Colonic mucosa (tissue), 4 donors: ENCODE measurements at regions not wholly inside any gene's neighbourhood (a gene's known extent, or its start where the extent isn't known, plus 50 kb on each side); places are given as distances from the start of the nearest gene placed in this dataset.

ENCODE experiments used
- DNase-seq: peaks from one replicate; pipeline ENCODE4 v3.0.0-alpha.2; 2020
- H3K27ac ChIP-seq: fragments of 200-600 bp; one replicate; pipeline ENCODE4 v1.8.0; 2021
- H3K27me3 ChIP-seq: fragments of 200-600 bp; one replicate; pipeline ENCODE4 v1.8.0; 2021
- H3K36me3 ChIP-seq: fragments of 200-600 bp; one replicate; pipeline ENCODE4 v1.8.0; 2021
- H3K4me1 ChIP-seq: fragments of 200-600 bp; one replicate; pipeline ENCODE4 v1.8.0; 2021; ENCODE audit warnings: mild to moderate bottlenecking
- H3K4me3 ChIP-seq: fragments of 200-600 bp; one replicate; pipeline ENCODE4 v1.8.0; 2021
- H3K9ac ChIP-seq, 2 donors: one replicate each; pipeline ENCODE4 v1.7.0; 2013; ENCODE audit warnings: control low read depth in 2 of 2, low read depth in 2 of 2, low read length in 2 of 2
- H3K9me3 ChIP-seq: fragments of 200-600 bp; one replicate; pipeline ENCODE4 v1.8.0; 2021
- intact Hi-C: fragments of 100-400 bp; cut with DNase I; formaldehyde crosslinking; loops from one replicate; pipeline ENCODE4 v1.14.1; 2022
- TF ChIP-seq, protein P1 (sequence below): fragments of 200-600 bp; IDR thresholded peaks from one replicate; pipeline ENCODE4 v1.8.0; 2022; ENCODE audit warnings: antibody characterized with exemption, mild to moderate bottlenecking
- donor health status: healthy.
- donor health status: DM: no; HTN: no; CAD: no.
- donor health status: DM: no; HTN: no; CAD: no.

DNA sequence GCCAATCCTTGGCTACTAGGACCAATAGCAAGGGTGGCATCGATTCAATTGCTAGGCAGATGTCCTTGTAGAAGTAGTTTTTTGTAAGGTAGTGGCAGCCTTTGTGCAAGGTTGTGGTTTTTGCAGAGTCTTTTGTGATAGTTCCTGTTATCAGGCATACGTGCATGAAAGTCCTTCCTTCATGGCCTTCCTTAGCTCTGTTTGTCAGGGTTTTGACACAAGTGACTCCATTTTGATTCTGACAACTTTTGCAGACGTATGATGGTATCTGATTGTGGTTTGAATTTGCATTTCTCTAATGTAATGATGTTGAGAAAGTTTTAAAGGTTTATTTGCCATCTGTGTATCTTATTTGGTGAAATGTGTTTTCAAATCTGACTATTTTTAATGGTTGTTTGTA is 71.8 kb upstream of the SYPL1 start:
- no peak for DNase-seq
- TF ChIP-seq, protein P1, sequence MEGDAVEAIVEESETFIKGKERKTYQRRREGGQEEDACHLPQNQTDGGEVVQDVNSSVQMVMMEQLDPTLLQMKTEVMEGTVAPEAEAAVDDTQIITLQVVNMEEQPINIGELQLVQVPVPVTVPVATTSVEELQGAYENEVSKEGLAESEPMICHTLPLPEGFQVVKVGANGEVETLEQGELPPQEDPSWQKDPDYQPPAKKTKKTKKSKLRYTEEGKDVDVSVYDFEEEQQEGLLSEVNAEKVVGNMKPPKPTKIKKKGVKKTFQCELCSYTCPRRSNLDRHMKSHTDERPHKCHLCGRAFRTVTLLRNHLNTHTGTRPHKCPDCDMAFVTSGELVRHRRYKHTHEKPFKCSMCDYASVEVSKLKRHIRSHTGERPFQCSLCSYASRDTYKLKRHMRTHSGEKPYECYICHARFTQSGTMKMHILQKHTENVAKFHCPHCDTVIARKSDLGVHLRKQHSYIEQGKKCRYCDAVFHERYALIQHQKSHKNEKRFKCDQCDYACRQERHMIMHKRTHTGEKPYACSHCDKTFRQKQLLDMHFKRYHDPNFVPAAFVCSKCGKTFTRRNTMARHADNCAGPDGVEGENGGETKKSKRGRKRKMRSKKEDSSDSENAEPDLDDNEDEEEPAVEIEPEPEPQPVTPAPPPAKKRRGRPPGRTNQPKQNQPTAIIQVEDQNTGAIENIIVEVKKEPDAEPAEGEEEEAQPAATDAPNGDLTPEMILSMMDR: no peak
- intact Hi-C loops: no loop called here
- Histone ChIP-seq H3K27ac (no peak overlapping the region), H3K9ac (no peak overlapping the region), H3K27me3 (no peaks in the 10 kb centered on the region), H3K9me3 (no peaks in the 10 kb centered on the region), H3K4me1 (no peaks in the 10 kb centered on the region), H3K36me3 (no peaks in the 10 kb centered on the region), H3K4me3 (no peak overlapping the region)

- no peak for DNase-seq
- no peaks in the 10 kb centered on the region for H3K27me3 ChIP-seq
- TF ChIP-seq, protein P1: no peak
- intact Hi-C loops: no loop called here
- no peak overlapping the region for H3K4me3 ChIP-seq
- H3K27ac ChIP-seq: no peak overlapping the region
- H3K9ac ChIP-seq: no peak overlapping the region
- no peaks in the 10 kb centered on the region for H3K9me3 ChIP-seq
- H3K36me3 ChIP-seq: no peaks in the 10 kb centered on the region
- H3K4me1 ChIP-seq: no peaks in the 10 kb centered on the region
Measured at GRCh38 chr7:106182904-106183303, 70.8 kb upstream of the SYPL1 start.

- no peaks in the 10 kb centered on the region for H3K9me3 ChIP-seq
- H3K9ac ChIP-seq: no peak overlapping the region
- DNase-seq: no peak
- no peak overlapping the region for H3K4me3 ChIP-seq
- TF ChIP-seq, protein P1: no peak
- no peaks in the 10 kb centered on the region for H3K27me3 ChIP-seq
- no peaks in the 10 kb centered on the region for H3K4me1 ChIP-seq
- no peak overlapping the region for H3K27ac ChIP-seq
- H3K36me3 ChIP-seq: no peaks in the 10 kb centered on the region
- intact Hi-C loops: no loop called here
Measured at GRCh38 chr7:106181658-106182265, 69.7 kb upstream of the SYPL1 start.

GRCh38 chr7:106180721-106181120 is 68.6 kb upstream of the SYPL1 start:
- no peaks in the 10 kb centered on the region for H3K36me3 ChIP-seq
- no peak for DNase-seq
- no peak overlapping the region for H3K4me3 ChIP-seq
- TF ChIP-seq, protein P1: no peak
- H3K27me3 ChIP-seq: no peaks in the 10 kb centered on the region
- no peak overlapping the region for H3K27ac ChIP-seq
- intact Hi-C loops: no loop called here
- H3K4me1 ChIP-seq: no peaks in the 10 kb centered on the region
- H3K9ac ChIP-seq: no peak overlapping the region
- H3K9me3 ChIP-seq: no peaks in the 10 kb centered on the region

DNA sequence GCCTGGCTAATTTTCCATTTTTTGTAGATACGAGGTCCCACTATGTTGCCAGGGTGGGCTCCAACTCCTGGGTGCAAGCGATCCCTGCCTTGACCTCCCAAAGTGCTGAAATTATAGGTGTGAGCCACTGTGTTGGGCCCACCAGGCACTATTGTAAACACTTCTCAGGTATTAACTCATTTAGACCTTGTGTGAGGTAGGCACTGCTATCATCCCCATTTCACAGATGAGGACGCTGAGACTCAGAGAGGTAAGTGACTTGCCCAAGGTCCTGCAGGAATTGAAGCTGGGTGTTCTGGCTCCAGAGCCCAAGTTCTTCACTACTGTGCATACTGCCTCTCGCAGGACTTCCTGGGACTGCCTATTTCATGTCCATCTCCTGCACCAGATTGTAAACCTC is 67.1 kb upstream of the SYPL1 start:
- H3K27ac ChIP-seq: no peak overlapping the region
- DNase-seq: no peak
- H3K27me3 ChIP-seq: no peaks in the 10 kb centered on the region
- H3K4me3 ChIP-seq: no peak overlapping the region
- TF ChIP-seq, protein P1: no peak
- H3K36me3 ChIP-seq: no peaks in the 10 kb centered on the region
- H3K9me3 ChIP-seq: no peaks in the 10 kb centered on the region
- H3K9ac ChIP-seq: no peak overlapping the region
- intact Hi-C loops: loop anchor here (5.0 kb wide), 1 partner anchor 188 kb away; no protein-coding TSS in a partner anchor
- H3K4me1 ChIP-seq: no peaks in the 10 kb centered on the region
